Right lobe of liver (tissue), 6 donors: ENCODE measurements at regions not wholly inside any gene's neighbourhood (a gene's known extent, or its start where the extent isn't known, plus 50 kb on each side); places are given as distances from the start of the nearest gene placed in this dataset.

Experiments used
- ATAC-seq, 4 donors: fragments of 200-7000 bp; cut with Tn5 transposase; one replicate each; pipeline ENCODE4 v1.9.1; 2020; ENCODE audit warnings: mild to moderate bottlenecking in 4 of 4, moderate library complexity in 4 of 4
- DNase-seq, 3 donors: peaks; one replicate each; pipeline ENCODE4 v3.0.0-alpha.2; 2020
- H3K27ac ChIP-seq, 3 donors: fragments of 200-600 bp; one replicate each; pipeline ENCODE4 v1.8.0; 2022
- H3K27me3 ChIP-seq, 2 donors: fragments of 200-600 bp; one replicate each; pipeline ENCODE4 v1.8.0; 2022
- H3K36me3 ChIP-seq, 4 donors: fragments of 200-600 bp; sonication (generic) in 1 of 4; one replicate each; pipeline versions ENCODE4 v1.5.1 to v1.8.0; 2017 to 2022; ENCODE audit warnings: control low read depth in 1 of 4
- H3K4me1 ChIP-seq, 4 donors: fragments of 200-600 bp; sonication (generic) in 1 of 4; one replicate each; pipeline versions ENCODE4 v1.5.1 to v1.8.0; 2017 to 2022; ENCODE audit warnings: control low read depth in 1 of 4
- H3K4me3 ChIP-seq, 3 donors: fragments of 200-600 bp; one replicate each; pipeline ENCODE4 v1.8.0; 2022
- H3K9me3 ChIP-seq, 4 donors: fragments of 200-600 bp; sonication (generic) in 1 of 4; one replicate each; pipeline versions ENCODE4 v1.5.1 to v1.8.0; 2017 to 2022; ENCODE audit warnings: control low read depth in 1 of 4
- CTCF ChIP-seq, 4 donors: fragments of 200-600 bp in 3 of 4; fragments of 450-650 bp in 1 of 4; IDR thresholded peaks; one replicate each; pipeline versions ENCODE4 v1.5.1 to v1.8.0; 2016 to 2022; ENCODE audit warnings: antibody characterized with exemption in 4 of 4, mild to moderate bottlenecking in 2 of 4
- POLR2A ChIP-seq: fragments of 450-650 bp; IDR thresholded peaks from one replicate; pipeline ENCODE4 v1.6.1; 2017; ENCODE audit warnings: antibody characterized with exemption, mild to moderate bottlenecking
- WGBS: methylation state at CpG from one replicate; pipeline ENCODE4 v1.1.6; 2018; ENCODE audit warnings: low coverage, low lambda C conversion rate; ENCODE audit not compliant: insufficient coverage; ENCODE audit errors: missing lambda C conversion rate; 5-methylcytosine and 5-hydroxymethylcytosine counted together
- intact Hi-C, 2 donors: fragments of 100-400 bp; cut with DNase I; formaldehyde crosslinking; loops; one replicate each; pipeline versions ENCODE4 v1.11.2 to v1.14.1; 2022
- donor health status: DM: no; HTN: yes; CAD: no.
- donor health status: DM: no; HTN: no; CAD: no.
- donor health status: DM: no; HTN: no; CAD: no.
- donor health status: DM: no; HTN: yes; CAD: no.
- donor health status: DM: no; HTN: yes; CAD: no.

- Histone ChIP-seq H3K36me3 (no peaks in the 10 kb centered on the region), H3K27ac (no peak overlapping the region), H3K27me3 (no peaks in the 10 kb centered on the region), H3K9me3 (no peaks in the 10 kb centered on the region), H3K4me3 (no peak overlapping the region), H3K4me1 (no peaks in the 10 kb centered on the region)
- no peak for TF ChIP-seq POLR2A
- TF ChIP-seq CTCF (IDR thresholded peaks at IDR 0.05) = no peak
- DNase-seq (no peak), ATAC-seq (no peak)
- intact Hi-C loops = no loop called here
Measured at GRCh38 chr7:21099955-21100354, 313.3 kb upstream of the SP8 start.

- ATAC-seq (no peak), DNase-seq (no peak)
- intact Hi-C loops = no loop called here
- H3K9me3 ChIP-seq = no peaks in the 10 kb centered on the region
- H3K4me3 ChIP-seq = no peak overlapping the region
- H3K36me3 ChIP-seq = no peaks in the 10 kb centered on the region
- 88% methylated on average over 2 of the region's 2 CpGs for WGBS
- H3K27ac ChIP-seq = no peak overlapping the region
- no peak for TF ChIP-seq CTCF (IDR thresholded peaks at IDR 0.05)
- H3K4me1 ChIP-seq = no peaks in the 10 kb centered on the region
- no peaks in the 10 kb centered on the region for H3K27me3 ChIP-seq
Measured at GRCh38 chr7:21101541-21101940, 314.9 kb upstream of the SP8 start.

GRCh38 chr7:21103426-21104123 lies 316.9 kb upstream of the SP8 start:
- H3K4me3 ChIP-seq = no peak overlapping the region
- no peak overlapping the region for H3K27ac ChIP-seq
- no peaks in the 10 kb centered on the region for H3K27me3 ChIP-seq
- WGBS = 50% methylated on average over 4 of the region's 4 CpGs
- ATAC-seq (no peak), DNase-seq (no peak)
- H3K36me3 ChIP-seq = no peaks in the 10 kb centered on the region
- intact Hi-C loops = no loop called here
- no peaks in the 10 kb centered on the region for H3K9me3 ChIP-seq
- H3K4me1 ChIP-seq = no peaks in the 10 kb centered on the region
- TF ChIP-seq CTCF (IDR thresholded peaks at IDR 0.05) = no peak
- TF ChIP-seq POLR2A = no peak

GRCh38 chr7:21104124-21104500 lies 317.4 kb upstream of the SP8 start:
- TF ChIP-seq CTCF (IDR thresholded peaks at IDR 0.05) = no peak
- TF ChIP-seq POLR2A = no peak
- DNase-seq = no peak
- no peak for ATAC-seq

GRCh38 chr7:21106296-21106732 lies 319.6 kb upstream of the SP8 start:
- Histone ChIP-seq H3K27me3 (no peaks in the 10 kb centered on the region), H3K9me3 (no peaks in the 10 kb centered on the region), H3K27ac (no peak overlapping the region), H3K4me3 (no peak overlapping the region), H3K4me1 (no peaks in the 10 kb centered on the region), H3K36me3 (no peaks in the 10 kb centered on the region)
- no peak for DNase-seq
- TF ChIP-seq POLR2A (no peak), CTCF (IDR thresholded peaks at IDR 0.05) (no peak)
- intact Hi-C loops = no loop called here
- WGBS = 57% methylated on average over 4 of the region's 4 CpGs
- no peak for ATAC-seq

More at GRCh38 chr7:21104124-21104500, 317.4 kb upstream of the SP8 start:
- no peaks in the 10 kb centered on the region for H3K9me3 ChIP-seq
- H3K27me3 ChIP-seq = no peaks in the 10 kb centered on the region
- H3K36me3 ChIP-seq = no peaks in the 10 kb centered on the region
- 46% methylated on average over 4 of the region's 4 CpGs for WGBS
- H3K4me1 ChIP-seq = no peaks in the 10 kb centered on the region
- intact Hi-C loops = no loop called here
- no peak overlapping the region for H3K4me3 ChIP-seq
- no peak overlapping the region for H3K27ac ChIP-seq
